Globus pallidus (tissue), 1 donor: ENCODE measurements at regions not wholly inside any gene's neighbourhood (a gene's known extent, or its start where the extent isn't known, plus 50 kb on each side); places are given as distances from the start of the nearest gene placed in this dataset.

Source experiments
- DNase-seq: peaks from one replicate; pipeline ENCODE4 v3.0.0-alpha.2; 2015; ENCODE audit warnings: low spot score

DNA sequence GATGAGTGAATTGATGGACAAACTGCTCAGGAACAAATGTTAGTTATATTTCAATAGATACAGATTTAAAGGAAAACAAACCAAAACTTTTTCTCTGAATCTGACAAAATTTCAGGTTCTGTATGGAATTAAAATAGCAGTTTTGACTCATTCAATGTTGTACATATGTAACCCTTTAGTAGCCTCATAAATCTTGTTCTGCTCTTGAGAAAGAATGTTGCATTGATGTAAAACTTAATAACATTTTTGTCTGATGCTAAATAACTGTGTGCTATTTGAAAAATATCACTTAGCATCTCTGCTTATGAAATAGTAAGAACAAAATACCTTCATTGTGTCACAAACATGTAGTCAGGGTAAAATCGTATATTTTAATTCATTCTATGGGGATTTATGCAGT lies 168.9 kb upstream of the NOVA1 start:
- no peak for DNase-seq

DNA sequence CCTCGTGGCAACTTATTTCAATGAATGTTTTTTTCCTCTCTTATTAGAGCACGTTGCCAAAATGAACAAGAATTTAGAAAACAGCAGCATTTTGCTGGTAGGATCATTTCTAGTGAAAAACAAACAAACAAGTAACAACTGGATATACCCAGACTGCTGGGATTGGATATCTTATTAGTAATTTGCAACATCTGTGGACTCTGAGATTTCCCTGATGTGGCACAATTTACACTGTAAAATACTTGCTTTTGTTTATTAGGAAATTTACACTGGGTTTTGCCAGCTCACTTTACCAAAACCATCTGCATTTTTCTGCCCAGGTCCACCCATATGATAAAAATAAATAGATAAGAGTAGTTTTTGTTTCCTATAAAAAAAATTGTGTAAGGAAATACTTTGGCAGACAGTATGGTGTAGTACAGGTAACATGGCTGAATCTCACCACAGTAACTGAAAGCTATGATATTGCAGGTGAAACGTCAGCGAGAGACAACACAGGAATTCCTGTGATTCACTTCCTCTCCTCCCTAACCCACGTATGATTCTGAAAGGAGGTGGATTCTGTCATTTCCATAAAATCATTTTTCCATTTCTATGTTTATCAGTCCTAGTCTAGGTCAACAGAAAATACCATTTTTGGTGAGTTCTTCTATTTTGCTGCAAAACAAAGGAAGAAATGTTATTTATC lies 176.2 kb upstream of the NOVA1 start:
- DNase-seq: no peak

DNA sequence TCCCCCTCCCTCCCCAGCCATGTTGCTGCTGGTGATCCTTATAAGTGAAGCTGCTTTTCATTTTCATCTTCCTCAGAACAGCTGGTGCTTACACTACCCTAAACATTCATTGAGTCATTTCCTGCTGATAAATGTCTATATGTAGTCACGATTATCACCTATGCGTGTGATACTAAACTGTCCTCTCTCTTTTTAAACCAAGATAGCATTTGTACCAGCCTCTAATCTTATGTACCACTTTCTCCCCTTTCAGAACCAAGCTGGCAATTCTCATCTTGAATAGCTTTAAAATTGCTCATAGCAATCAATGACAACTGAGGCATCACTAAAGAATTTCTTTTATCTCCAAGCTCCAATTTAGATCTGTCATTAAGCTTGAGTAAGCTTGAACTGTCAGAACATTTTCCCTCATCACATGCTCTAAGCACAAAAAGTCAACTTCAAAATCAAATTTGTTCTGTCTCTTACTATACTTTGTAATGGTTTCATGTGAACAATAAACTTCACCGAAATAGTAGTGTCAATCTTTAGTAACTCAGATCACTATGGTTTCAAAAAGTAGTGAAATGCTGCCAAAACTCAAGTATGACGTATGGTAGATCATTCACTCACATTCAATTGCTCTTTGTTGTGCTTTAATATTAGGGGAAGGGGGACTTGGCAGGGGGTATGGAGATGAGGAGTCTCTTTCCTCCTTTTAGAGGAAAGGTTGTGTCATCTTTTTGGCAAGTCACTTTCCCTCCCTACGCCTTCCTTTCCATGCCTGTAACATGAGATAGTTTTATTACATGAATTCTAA lies 178.1 kb upstream of the NOVA1 start:
- no peak for DNase-seq

DNA sequence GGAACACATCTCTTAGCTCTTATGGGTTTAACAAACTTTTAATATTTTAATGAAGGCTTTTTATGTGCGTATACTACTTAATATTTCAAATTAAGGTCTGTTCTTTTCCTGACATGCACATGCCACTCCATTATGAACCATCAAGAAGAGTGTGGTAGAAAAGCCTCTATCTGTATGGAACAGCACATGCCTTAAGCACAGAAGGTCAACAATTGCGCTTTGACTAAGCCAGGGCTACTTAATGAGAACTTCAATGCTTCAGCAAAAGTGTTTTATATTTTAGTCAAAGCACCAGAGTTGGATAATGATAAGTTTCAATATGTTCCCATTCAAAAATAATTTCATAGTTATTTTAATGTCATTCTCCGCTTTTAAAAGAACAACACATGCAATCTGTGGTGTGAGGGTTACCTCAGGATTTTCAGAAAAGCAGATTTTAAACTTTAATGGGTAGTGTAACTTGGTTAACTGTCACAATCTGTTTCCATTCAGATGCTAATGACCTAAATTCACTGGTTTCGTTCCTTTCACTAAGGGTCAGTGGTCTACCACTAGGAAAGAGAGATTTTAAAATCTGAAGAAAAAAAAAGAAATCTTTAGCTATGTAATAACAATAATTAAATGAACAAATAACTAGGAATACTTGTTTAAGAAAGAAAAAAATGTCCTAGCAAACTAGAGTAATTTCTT lies 193.4 kb upstream of the NOVA1 start:
- DNase-seq: no peak

DNA sequence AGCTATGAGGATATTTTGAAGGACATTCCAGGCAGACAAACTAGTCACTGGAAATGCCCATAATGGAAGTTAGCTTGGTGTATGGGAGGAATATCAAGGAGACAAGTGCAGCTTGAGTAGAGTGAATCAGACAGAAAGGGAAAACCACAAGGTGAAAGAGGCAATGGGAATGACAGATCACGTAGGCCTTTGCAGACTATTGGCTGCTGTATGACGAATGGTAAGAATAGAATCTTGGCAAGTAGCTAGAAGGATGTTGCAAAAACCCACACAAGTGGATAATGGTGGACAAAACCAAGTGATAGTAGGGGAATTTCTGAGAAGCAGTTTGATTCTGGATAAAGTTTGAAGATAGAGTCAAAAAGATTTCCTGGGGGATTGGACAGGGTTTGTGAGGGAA lies 196.9 kb upstream of the NOVA1 start:
- no peak for DNase-seq

DNA sequence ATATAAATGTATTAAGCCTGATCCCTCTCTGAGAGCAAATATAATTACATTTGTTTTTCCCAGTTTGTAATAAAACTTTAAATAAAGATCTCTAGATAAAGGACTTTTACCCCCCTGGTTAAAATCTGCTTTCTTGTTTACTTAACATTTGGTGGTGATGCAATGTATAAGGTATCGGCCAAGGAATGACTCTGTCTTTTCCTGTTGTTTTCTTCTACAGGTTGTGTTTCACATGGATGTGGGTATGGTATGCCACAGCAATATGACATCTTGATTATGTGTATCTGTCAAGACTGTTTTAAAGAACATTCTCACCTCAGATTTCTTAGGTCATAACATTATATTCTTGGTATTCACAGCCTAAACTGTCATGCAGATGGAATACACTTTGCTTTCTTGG lies 210.6 kb upstream of the NOVA1 start:
- no peak for DNase-seq

DNA sequence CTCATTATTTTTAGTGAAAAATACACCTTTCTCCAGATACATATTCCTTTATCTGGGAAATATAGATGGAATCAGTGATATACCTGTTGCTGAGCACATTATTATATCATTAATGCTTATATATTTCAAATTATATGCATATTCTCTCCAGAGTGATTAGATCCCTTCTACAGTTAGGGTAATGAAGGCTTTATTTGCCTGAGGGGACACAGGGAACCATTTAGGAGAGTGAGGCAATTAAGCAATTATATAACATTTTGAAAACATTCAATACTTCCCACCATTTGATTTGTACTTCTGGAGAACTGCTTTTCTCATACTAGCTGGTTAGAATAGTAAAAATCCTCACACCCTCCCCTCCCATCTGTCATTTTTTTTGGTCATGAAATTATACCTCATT lies 212.8 kb upstream of the NOVA1 start:
- no peak for DNase-seq

DNA sequence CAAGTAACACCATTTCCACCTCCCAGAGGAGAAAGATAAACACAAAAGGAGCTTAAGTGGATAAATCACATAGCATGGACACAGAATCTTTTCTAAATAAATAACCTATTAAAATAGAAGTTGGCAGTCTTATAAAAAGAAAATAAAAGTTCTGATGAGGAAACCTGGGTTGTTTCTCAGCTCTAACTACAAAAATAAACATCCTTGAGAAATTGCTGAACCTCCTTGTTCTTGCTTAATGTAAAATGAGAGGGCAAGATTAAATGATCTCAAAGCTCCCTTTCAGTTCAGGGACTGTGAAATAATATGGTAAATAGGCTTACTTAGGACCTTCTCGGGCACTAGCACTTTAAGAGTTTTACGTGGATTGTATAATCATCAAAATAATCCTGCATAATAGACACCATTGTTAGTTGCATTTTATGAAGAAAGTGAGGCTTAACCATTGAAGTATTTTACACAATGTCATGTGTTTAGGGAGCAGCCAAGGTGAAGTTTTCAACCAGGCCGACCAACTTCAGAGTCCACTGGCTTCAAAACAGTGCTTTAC lies 214.0 kb upstream of the NOVA1 start:
- DNase-seq: no peak

DNA sequence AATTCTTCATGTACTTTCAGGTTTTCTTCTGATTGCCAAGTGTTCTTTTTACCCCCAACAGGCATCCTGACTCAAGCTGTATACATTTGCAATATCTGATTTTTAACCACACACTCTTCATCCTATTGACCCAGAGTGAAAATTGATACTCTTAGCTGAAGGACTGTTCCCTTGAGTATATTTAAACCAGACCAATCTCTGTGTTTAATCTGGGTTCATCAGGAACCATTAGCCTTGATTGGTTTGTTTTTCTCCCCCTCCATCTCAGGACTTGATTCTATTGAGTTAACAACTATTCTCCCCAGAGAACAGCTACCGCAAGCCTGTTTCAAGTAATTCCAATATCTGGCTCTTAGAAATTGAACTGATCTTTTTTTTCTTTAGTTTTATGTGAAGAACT lies 222.3 kb upstream of the NOVA1 start:
- DNase-seq: no peak

DNA sequence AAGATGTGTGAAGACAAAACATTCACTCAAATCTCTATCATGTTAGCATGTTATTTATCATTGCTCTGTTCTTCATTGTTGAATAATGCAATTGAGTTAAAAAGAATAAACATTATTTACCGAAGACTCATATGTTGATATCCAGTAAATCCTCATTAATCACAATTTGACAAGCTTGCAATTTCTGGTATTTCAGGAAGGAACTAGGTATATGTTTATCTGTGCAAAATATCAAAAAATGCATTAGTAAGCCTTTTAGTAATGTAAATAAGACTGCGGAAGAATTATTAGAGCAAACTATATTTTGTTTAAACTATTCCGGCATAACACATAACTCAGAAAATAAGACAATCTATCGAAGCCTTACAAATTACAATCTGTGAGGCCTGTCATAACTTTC lies 222.7 kb upstream of the NOVA1 start:
- no peak for DNase-seq

DNA sequence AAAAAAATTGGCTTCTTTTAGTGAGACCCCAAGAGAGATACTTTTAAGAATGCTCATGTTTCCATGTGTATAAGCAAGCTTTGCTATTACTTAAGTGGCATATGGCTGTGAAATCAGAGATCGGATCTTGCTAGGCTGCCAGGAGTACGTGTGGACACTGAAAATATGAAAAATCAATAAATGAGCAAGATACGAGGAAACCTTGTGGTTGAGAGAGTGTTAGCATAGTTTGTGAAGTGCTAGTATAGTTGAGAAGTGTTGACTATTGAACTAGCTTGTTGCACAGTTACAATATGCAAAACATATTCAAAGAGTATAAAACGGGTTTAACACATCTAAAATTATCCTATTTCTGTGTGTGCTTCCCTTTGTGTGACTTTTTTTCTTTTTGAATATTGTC lies 230.9 kb upstream of the NOVA1 start:
- DNase-seq: no peak

DNA sequence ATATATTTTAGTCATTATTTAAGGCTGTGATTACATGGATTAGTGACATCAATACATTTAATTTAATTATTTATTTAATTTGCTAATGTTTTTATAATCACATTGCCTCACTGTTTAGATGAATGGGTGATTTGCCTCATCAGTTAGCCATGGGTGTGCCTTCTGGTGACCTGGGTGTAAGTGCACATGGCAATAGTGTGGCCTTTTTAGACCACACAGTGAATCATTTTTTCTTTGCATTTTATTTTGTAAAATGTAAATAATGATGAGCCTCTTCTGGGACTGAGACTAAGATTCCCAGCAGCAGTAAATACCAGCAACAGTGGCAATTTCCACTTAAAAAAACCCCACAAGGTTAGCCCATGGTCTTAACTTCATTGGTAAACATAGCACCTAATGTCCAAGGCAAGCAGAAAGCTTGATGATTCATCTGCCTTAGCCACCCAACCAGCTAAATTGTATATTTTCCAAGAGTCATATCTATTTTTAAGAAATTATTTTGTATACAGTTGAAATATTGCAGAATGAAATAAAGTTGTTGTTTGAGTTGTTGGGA lies 235.9 kb upstream of the NOVA1 start:
- DNase-seq: no peak

DNA sequence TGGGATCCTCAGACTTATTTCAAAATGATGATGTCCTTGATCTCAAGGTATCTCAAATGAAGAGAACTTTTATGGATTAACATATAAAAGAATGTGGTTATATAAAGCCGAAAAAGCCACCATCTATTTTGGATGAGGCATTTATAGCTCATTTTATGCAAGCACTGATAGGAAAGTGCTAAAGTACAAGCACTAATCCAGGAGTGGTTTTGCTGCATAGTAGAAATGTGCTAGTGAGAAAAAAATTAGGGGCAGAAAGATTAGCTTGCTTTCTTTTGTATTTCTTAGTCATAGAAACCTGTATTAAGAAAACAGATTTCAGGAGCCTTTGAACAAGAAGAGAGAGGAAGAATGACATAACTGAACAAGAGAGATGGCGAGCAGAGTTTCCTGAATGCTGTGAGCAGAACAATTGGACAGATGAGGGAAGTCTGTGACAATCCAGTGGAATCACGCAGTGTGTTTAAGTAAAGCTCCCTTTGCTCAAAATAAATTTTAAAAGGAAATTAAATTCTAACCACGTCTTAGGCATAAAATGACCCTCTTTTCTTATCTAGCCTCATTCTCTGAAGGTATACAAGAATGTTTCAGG lies 238.2 kb upstream of the NOVA1 start:
- no peak for DNase-seq

DNA sequence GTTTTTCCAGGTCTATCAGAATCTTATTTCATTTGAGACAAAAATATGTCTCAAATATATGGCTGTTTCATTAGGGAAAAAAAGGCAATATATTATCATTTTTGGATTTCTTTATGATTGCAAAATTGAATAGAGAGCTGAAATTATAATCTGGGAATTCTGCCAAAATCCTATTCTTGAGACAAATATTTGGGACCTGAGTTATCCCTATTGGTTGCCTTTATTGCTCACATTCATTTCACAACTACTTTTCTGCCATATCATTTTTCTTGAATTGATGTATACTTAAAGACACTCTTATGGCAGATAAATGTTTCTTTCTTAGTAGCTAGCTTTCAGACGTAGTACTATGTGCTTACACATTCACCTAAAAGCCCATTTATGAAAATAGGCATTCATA lies 241.6 kb upstream of the NOVA1 start:
- no peak for DNase-seq

DNA sequence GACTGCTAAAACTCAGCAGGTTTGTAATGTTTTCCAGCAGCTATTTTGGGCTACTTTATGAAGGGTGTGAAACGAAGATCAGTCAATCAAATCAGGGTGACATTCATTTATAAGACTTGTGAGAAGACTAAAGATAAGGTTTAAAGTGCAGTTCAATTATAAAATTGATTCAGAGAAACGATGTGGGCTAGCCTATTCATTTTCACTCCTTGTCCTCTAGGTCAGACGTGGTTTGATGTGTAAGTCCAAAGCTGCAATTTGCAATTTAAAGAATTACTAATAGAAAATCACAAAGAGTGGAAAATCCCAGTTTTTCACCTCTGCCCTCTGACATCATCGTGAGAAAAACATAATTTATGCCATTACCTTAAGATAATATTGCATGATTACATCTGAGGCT lies 243.5 kb upstream of the NOVA1 start:
- no peak for DNase-seq

DNA sequence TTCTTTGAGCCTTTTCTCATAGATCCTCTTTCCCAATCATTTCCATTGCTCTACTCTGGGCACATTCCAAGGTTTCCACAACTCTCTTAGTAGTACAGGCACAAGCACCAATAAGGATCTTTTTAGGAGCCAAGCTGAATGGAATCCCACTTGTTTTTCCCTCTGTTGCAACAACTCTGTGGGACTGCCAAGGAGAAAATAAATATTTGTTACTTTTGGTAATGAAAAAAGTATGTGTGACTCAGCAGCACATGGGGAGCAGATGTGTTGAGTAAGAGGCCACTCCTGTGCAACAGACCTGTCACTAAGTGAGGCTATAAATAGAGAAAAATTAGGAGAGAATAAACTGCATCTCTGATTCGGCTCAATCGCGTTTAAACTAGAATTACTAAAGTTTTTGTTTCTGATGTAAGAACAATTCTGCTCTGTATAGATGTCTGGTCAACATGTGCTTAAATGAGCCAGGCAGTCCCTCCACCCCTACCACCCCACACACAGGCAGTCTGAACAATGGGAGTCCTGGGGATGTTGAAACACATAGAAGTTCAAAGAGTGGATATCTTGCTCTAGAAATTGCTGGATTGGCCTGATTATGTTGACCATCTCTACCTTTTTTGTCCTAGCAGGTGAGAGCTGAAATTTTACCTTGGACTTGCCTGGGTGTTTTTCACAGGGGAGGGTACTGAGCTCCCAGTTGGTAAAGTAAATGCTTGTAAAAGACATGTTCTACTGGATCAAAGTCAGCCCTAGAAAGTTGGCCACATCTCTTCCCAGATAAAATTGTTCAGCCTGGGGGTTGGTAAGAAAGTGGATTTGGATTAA lies 244.3 kb upstream of the NOVA1 start:
- no peak for DNase-seq

DNA sequence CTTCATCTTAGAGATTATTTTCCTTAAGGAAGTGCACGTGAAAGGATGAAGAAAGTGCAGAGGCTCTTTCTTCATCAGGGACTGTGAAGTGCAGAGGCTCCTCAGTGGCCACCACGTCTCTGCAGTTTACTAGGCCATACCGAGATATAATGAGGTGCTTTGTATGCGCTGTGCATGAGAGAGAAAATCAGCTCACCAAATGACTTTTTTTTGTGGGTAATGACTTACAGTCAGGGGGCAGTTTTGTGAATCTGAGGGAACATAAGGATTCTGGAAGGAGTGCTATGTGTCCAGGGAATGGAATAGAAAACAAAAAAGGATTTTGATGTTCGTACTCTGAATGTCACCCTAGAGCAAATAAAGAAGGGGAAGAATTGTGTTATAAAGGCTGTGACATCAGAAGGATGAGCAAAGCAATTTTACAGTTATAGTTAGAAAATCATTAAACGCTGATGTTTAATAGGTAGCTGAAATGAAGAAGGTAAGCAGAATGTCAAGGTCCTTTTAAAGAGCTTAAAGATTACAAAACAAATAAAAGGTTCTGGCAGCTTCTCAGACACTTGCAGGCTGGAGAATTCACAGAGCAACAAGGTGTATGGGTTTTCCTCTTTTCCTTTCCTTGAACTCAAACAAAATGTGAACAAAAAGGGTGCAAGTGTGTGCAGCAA lies 247.5 kb upstream of the NOVA1 start:
- no peak for DNase-seq

DNA sequence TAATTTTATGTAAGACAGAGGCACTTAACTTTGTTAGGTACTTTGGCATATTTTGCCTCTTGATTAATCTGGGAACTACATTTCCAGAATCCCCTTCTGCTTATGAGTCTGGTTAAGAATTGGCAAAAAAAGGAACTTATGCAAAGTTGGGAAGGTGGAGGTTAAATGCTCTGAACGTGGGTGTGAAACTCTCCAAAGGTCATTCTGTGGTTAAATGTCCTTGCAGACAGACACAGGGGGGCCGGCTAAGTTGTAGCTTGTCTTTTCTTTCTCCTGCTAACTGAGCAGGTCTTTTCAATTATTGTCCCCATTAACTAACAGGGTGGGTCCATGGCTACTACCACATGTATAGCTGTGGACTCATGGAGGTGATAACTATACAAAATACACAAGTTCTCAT lies 248.6 kb upstream of the NOVA1 start:
- DNase-seq: no peak

DNA sequence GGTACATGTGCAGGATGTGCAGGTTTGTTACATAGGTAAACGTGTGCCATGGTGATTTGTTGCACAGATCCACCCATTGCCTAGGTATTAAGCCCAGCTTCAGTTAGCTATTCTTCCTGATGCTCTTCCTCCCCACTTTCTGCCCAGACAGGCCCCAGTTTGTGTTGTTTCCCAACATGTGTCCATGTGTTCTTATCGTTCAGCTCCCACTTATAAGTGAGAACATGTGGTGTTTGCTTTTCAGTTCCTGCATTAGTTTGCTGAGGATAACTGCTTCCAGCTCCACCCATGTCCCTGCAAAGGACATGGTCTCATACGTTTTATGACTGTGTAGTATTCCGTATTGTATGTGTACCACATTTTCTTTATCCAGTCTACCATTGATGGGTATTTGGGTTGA lies 251.7 kb upstream of the NOVA1 start:
- DNase-seq: no peak

DNA sequence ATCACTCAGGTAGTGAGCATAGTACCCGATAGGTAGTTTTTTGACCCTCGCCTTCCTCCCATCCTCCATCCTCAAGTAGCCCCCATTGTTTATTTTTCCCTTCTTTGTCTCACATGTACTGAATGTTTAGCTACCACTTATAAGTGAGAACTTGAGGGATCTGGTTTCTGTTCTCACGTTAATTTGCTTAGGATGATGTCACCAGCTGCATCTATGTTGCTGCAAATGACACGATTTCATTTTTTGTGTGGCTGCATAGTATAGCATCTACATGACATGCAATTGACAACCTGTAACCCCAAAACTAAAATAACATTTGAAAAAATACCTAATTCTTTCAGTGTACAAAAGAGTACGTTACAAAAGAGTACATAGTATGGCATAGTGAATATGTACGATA lies 254.0 kb upstream of the NOVA1 start:
- no peak for DNase-seq
